Right ventricle myocardium inferior (tissue), 1 donor: ENCODE measurements at regions not wholly inside any gene's neighbourhood (a gene's known extent, or its start where the extent isn't known, plus 50 kb on each side); places are given as distances from the start of the nearest gene placed in this dataset.
"Not testable (repeated sequence)": the region's sequence is repeated elsewhere in the genome, so short reads cannot be mapped to it uniquely, and the experiment has no call there.

ENCODE experiments used
- ATAC-seq: fragments of 200-7000 bp; cut with Tn5 transposase; one replicate; pipeline ENCODE4 v1.9.1; 2020; ENCODE audit warnings: mild to moderate bottlenecking, moderate library complexity
- DNase-seq: peaks from one replicate; pipeline ENCODE4 v3.0.0; 2021; ENCODE audit errors: missing footprints
- intact Hi-C: fragments of 100-400 bp; cut with DNase I; formaldehyde crosslinking; loops from one replicate; pipeline ENCODE4 v1.11.0; 2022
- donor health status: DM: no; HTN: yes; CAD: no; lungs with severe emphysema.

DNA sequence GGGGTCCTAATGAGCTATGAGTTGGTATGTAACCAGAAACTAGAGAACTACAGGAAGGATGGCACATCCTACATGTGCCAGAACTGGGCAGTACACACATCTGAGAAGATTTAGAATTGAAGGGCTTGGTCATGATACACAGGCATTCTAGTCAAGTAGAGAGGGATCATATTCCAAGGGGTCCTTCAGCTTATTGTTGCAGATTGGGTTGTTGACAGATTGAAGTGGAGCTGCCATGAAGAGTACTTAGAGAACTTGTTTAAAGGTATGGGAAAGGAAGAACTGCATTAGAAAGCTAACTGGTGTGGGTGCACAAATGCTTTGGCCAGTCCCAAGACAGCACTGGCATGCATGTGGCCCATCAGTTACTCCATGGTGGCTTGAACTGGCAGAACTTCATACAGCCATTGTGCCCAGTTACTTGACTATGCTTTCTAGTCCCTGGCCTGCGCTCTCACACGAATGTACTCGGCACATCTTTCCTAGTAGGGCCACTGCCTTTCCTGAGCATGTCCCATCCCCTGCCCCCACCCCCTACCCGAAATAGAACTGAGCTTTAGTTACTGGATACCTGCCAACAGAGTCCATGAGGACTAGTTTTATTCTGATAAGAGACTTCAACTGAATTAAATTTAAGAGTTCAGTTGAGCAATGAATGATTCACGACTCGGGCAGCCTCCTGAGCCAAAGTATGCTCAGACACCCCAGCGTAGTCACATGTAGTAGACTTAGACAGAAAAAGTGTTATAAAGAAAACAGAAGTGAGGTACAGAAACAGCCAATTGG is 64.0 kb downstream of the CCNG2 start:
- no peak for DNase-seq
- peak; percentile 79 for ATAC-seq
- intact Hi-C loops, result no loop called here

DNA sequence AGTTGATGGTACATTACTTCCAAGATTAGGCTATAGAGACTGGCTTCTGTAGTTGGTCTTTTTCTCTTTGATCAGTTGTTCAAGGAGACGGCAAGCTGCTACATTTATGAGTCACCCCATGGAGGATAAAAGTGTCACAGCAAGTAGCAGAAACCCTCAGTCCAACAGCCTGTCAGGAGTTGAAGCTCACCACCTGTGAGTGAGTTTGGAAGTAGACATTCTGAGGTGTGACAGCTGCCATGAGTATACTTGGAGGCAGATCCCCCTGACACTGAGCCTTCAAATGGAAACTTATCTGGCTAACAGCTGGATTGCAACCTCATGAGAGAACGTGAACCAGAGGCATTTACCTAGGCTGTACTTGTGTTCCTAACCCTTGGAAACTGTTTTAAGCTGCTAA is 68.0 kb downstream of the CCNG2 start:
- intact Hi-C loops, result no loop called here
- no peak for ATAC-seq

DNA sequence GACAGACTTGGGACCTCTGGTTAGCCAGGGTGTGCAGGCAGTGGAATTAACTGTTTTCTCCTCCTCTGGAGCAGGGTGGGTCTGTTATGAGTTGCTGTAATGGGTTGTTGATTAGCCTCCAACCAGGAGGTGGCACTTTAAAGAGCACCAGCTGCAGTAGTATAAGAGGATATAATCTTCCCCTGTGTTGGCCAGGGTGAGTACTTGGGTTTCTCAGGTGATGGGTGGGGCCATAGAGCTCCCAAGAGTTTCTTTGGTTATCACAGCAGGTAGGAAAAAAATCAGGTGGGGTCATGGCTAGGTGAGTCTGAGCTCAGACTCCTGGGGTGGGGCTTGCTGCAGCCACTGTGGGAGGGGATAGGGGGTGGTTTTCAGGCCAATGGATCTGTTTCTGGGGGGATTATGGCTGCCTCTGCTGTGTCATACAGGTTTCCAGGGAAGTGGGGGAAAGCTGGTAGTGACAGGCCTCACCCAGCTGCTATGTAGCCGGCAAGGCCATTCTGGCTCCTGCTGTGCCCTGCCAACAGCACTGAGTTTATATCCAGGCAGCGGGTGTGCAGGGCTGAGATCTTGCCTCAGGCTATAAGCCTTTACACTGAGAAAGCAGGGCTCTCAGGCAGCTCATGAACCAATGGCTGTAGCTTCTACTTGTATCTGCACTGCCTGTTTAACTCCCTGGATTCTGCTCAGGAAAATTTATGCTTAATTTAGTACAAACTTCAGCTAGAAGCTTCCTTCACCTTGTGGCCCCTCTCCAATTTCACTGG is 70.1 kb downstream of the CCNG2 start:
- intact Hi-C loops, result no loop called here
- DNase-seq (no peak), ATAC-seq (no peak)

More for the DNA sequence above, 68.0 kb downstream of the CCNG2 start:
- no peak for DNase-seq

DNA sequence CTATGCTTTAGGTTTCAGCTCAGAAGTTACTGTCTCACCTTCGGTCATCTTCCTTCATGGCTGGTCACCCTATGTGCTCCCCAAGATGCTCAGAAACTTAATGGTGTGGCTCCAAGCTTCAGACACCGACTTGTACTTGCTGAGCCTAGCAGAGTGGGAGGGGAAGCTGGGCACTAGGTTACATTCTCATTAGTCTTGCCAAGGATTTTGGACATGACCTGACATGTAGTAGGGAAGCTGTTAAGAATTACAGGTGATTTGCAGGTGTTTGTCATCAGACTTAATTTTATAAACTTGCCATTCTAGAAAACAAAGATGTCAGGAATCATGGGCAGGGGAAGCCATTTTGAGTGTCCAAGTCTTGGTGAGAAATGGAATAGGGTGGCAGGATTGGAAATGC is 72.4 kb downstream of the CCNG2 start:
- DNase-seq (no peak), ATAC-seq (no peak)
- intact Hi-C loops, result no loop called here

DNA sequence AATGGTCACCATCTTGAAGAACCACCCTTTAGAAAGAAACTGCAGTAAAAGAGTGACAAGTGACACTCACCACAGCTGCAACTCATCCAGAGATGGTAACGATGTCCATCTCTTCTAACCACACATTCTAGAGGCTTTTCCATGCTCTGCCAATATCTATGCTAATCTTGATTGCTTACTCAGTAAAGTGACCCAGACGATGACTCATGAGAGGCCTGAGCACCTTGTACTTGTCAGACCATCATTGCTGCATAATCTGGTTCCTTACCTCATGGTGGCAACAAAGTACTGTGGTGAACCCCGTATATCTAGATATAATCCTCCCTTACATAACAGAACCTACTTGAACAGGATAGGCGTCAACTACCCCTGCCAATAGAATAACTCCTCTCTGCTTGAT is 75.6 kb downstream of the CCNG2 start:
- intact Hi-C loops, result no loop called here
- DNase-seq (no peak), ATAC-seq (no peak)

DNA sequence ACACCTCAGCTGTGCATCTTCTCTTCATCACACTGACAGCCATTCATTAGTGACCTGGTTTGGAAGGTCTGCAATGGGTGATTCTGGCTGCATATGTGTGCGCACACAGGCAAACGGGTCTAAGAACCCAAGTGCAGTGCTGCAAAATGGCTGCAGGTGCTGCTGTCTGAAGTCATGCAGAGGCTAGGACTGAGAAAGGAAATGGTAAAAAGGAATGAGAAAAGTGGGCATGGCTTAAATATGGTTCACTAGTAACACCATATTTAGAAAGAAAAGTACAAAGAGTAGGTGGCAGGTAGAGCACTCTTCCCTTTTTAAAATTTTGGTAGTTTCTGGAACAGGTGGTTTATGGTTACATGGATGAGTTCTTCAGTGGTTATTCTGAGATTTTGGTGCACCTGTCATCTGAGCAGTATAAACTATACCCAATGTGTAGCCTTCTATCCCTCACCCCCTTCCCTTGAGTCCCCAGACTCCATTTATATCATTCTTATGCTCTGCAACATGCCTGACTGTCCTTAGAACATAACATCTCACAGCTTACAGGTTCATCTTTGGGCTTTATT is 78.4 kb downstream of the CCNG2 start:
- ATAC-seq, result no peak
- intact Hi-C loops, result no loop called here

DNA sequence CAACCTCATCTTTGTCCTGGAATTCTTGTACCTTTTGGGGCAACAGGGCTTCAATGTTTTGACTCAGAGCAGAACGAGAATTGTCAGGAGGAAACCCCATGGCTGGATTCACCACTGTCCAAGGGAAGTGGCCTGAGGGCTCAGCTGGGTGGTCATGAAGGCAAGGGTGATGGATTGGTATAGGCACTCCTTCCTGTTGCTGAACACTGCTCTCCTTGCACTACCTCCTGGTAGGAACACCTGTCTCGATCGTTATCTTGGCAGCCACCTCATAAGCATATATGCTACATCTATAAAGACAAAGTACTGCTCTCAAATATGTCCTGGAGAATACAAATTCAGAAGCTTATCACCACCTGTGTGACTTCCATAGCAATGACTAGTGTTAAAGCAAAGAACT is 79.8 kb downstream of the CCNG2 start:
- ATAC-seq (no peak), DNase-seq (no peak)
- intact Hi-C loops, result no loop called here

More for the DNA sequence above, 78.4 kb downstream of the CCNG2 start:
- no peak for DNase-seq

DNA sequence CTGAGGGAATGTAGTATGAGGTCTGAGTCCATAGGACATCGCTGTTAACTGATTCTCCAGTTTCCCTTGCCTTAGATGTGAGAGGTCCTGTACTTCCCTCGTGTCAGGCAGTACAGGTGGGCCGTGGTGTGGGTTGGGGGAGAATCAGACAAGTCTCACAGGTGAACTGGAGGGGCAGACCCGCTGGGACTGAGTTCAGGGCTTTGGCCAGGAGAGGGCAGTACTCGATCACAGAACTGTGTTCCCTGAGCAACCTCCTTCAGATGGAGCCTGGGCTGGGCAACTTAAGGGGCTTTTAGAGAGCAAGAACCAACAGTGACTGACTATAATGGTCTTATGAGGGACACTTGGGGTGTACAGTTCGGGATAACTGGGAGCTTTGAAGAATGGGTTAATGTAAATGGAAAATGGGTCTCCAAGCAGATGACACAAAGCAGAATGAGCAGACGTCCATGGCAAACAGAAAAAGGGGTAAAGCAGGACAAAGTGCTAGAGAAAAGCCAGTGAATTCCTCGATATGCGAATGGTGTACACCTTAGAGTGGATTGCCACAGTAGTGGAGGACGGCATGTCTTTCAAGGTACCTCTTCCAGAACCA is 83.6 kb downstream of the CCNG2 start:
- DNase-seq, result peak; percentile 69

DNA sequence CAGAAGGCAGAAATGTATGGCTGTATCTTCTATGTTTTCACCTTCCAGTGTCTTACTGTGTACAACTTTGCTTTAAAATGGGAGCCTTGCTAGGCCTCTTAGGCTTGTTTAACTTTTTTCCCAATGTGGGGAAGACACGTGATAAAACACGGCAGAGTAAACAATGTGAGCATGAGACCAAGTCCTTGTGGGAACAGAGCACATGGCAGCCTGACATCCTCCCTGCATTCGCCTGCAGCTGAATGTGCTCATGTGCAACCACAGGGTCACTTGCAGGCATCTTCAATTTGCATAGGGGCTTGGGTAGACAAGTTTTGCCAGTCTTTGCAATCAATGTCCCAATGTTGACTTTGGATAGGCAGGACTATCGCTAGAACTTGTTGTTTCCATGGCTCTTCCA is 91.8 kb downstream of the CCNG2 start:
- intact Hi-C loops, result no loop called here
- ATAC-seq, result no peak
- no peak for DNase-seq

More for the DNA sequence above, 83.6 kb downstream of the CCNG2 start:
- intact Hi-C loops, result loop anchor here (1.0 kb wide), 1 partner anchor 118 kb away; no protein-coding TSS in a partner anchor
- peak; percentile 32 for ATAC-seq

DNA sequence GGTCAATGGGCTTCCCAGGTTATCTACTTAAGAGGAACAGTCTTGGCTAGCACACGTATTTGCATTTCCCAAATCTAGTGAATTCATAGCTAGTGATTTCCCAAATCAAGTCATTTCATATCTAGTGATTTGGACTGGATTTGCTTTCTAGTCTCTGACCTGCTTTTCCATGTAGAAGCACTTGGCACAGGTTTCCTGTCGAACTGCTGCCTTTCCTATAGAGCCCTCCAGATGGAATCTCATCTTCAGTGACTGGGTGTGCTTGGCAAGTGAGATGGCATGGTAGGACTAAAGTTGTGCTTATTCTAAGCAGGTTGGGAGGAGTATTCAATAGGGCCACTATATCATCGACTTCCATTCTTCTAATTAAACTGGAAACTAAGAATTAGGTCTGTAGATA is 94.7 kb downstream of the CCNG2 start:
- ATAC-seq (no peak), DNase-seq (no peak)
- intact Hi-C loops, result no loop called here

DNA sequence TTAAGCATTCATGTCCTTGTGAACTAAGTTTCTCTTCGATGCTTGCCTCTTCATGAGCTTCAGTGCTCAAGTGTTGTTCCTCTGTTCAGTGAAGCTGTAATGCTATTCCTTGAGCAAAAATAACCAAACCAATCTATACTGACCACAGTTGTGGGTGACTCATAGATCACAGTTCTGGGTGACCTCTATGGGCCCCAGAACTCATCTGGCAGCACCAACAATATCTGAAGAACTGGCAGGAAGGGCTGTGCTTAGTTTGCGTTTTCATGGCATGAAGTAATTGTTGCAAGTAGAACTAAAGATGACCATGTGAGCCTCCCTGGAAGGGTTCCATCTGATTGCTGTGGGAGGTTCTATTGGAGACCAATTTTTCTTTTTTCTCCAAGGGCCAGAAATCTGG is 106.2 kb downstream of the CCNG2 start:
- DNase-seq (no peak), ATAC-seq (no peak)
- intact Hi-C loops, result no loop called here

DNA sequence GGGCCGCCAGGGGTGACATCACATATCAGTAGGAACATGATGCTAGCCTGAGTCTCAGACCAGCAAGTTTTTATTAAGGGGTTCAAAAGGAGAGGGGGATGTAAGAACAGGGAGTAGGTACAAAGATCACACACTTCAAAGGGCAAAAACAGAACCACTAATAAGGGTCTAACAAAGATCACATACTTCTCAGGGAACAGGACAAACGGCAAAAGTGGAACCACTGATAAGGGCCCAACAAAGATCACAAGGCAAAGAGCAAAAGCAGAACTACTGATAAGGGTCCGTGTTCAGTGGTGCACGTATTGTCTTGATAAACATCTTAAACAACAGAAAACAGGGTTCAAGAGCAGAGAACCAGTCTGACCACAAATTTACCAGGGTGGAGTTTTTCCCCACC is 107.0 kb downstream of the CCNG2 start:
- ATAC-seq, DNase-seq, intact Hi-C loops: not testable (repeated sequence)

DNA sequence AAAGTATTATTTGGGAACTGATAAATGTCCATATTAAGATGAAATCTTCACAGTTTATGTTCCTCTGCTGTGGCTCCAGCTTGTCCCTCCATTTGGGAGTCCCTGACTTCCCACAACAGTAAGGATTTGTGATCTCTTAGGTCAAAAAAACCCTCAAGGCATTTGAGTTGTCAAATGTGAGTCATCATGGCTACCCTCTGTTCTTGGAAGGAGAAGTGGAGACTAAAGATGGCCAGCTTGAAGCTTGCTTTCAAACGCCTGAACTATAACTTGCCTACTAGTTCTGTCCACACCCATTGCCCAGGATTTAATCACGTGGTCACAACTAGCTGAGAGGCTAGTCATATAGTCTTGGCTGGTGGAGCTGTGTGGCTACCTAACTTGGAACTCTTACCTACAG is 107.8 kb downstream of the CCNG2 start:
- intact Hi-C loops, result no loop called here
- ATAC-seq (no peak), DNase-seq (no peak)

DNA sequence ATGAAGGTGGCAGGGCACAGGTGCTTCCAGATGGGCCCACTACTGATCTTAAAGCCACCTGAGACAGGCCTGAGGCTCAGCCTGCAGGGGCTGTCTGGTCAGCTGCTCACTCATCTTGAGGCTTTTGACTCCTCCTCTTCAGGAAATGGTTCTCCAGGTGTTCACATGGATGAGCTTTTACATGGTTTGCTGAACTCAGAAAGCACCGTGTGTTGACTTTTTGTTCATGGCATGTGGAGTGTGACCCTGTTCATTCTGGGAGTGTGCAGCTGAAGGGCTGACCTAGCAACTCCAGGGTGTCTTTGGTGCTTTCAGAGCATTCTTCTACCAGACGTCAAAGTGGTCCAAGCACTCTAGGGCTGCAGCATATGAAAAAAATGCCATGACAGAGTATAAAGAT is 111.1 kb downstream of the CCNG2 start:
- ATAC-seq (no peak), DNase-seq (no peak)
- intact Hi-C loops, result no loop called here

DNA sequence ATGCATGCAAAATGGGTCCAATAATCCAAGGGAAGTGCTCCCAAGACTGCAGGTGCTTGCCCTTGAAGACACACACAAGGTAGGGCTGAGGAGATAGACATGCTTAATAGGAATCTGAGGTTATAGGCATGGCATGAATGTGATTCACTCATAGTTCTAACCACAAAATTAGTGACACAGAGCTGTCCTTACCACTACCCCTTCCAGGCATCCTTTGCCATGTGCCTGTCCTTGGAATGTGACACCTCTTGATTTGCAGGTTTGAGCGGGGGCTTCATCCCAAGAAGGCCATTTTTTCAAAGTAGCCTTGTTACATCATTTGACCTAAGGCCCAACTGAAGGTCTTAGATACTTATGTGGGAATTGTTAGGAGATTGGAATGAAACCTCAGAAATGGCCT is 112.5 kb downstream of the CCNG2 start:
- DNase-seq, result no peak
- intact Hi-C loops, result no loop called here
- no peak for ATAC-seq

DNA sequence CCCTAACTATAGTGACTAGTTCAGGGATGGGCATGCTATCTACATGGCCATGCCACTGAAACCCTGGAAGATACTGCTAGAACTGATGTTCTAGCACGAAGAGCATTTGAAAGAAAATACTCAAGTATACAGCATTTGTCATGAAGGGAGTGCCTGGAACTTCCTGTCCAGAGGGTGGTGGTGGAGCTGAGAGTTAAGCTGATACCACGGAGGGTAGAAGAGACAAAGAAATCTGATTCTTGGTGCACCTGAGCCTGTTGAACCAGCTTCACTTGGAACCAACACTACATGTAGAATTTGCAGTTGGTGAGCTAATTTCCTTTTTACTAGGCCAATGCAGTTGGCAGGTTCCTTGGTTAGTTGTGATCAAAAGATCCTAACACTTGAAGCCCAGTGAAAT is 116.4 kb downstream of the CCNG2 start:
- no peak for DNase-seq
- intact Hi-C loops, result no loop called here
- no peak for ATAC-seq

DNA sequence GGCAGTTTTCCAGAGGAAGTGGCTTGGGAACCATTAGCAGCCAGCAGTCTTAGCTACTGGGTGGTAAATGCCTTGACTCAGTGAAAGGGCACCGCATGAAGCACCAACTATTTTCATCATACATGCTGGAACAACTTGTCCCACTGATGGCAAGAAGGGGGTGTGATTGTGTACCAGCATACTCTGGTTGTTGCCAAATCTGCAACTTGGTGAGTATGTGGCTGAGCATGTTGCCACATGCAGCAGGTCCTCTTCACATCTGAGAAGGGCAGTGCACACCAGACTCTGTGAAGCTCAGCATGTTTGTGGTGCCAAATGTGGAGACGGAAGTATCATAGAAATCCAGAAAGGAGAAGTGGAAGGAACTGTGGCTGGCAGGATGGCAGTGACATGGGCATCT is 122.1 kb downstream of the CCNG2 start:
- intact Hi-C loops, DNase-seq, ATAC-seq: not testable (repeated sequence)

DNA sequence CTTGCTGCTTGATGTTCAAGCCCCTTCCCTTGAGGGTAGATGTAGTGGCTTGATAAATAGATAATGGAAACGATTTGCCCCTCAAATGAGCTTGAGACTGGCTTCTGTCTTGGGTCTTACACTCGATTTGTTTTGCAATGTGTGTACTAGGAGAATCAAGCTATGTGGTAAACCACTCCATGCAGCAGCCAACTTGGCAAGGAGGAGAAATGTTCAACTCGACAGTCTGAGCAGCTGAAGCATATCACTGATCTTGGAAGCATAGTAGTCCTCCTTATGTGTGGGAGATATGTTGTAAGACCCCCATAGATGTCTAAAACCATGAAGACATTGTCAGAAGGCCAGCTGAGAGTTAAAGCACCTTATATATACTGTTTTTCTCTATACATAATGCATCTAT is 125.3 kb downstream of the CCNG2 start:
- no peak for DNase-seq
- intact Hi-C loops, result no loop called here
- no peak for ATAC-seq

DNA sequence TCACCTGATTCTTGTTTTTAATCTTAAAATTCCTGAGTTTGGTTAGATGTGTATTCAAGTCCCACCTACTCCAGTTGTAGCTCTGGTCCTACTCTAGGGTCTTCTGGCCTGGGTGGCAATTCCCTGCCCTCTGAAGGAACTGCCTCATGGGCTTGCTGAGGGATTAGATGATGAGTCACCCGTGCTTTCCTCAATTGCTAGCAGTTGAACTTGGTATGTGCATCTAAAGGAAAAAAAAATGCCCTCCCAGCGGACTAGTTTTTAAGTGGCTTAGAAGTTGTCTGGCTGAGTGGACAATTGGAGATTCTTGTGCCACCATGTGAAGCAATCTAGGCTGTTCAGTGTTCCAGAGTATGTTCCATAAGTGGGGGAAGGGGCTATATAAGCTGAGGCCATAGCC is 127.0 kb downstream of the CCNG2 start:
- ATAC-seq, result no peak

DNA sequence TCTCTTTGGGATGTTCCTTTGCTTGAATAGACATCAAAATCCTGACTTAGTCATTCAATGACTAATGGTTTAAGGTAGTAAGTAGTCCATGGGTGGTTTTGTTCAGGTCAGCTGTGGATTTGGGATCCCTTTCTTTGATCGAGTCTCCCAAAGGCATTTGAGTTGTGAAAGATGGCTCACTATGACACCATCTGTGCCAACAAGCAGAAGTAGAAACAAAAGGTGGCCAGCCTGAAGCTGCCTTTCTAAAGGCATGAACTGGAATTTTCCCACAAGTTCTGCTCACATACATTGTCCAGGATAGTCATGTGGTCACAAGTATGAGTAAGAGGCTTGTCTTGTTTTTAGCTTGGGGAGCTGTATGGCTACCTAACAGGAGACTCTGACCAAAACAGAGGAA is 129.9 kb downstream of the CCNG2 start:
- ATAC-seq (no peak), DNase-seq (no peak)
- intact Hi-C loops, result no loop called here

More for the DNA sequence above, 127.0 kb downstream of the CCNG2 start:
- no peak for DNase-seq
- intact Hi-C loops, result no loop called here
